AG08395 (cell line): ENCODE measurements at regions not wholly inside any gene's neighbourhood (a gene's known extent, or its start where the extent isn't known, plus 50 kb on each side); places are given as distances from the start of the nearest gene placed in this dataset.
"Not testable (repeated sequence)": the region's sequence is repeated elsewhere in the genome, so short reads cannot be mapped to it uniquely, and the experiment has no call there.

ENCODE experiments used
- DNase-seq: peaks from one replicate; pipeline ENCODE4 v3.0.0; 2012; ENCODE audit warnings: mixed read lengths, low spot score

DNA sequence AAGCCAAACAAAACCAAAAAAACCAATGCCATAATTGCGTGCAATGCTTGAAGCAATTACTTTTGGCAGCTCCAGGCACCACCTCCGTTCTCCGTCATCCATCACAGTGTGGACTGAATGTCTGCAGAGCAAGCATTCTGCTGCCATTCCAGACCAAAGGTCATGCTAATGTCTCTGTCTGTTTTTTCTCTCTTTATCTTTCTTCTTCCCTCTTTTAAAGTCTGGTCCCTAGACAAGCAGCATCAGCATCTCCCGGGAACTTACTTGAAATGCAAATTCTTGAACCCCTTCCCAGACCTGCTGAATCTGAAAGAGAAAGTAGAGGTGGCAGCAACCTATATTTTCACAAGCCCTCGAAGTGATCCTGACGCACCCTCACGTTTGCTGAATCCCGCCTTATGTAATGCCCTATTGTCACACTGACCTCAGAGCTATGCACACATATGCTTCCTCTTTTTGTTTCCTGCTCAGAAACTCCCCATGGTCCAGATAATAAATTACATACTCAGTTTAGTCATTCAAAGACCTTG is 297.3 kb upstream of the PROK2 start:
- DNase-seq = peak; percentile 65

DNA sequence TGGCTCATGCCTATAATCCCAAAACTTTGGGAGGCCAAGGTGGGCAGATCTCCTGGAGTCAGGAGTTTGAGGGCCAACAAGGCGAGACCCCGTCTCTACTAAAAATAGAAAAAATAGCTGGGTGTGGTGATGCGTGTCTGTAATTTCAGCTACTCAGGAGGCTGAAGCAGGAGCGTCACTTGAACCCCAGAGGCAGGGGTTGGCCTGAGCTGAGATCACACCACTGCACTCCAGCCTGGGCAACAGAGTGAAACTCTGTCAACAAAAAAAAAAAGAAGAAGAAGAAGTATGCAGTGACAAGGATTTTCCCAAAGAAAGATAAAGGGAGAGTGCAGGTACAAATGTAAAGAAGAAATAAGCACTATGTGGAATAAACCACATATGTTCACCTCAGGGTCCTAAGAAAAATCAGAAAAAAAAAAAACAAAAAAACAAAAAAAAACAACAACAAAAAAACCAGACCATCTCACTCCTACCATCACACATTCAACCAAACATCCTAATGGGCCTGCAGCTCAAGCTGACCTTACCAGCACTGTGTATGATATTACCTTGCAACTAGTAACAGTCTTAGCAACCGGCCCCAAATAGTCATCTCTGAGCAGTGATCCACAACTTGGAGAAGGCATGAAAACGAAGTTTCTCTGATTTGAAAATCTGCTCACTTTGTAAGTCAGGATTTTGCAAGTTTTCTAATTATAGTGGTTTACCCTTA is 296.7 kb upstream of the PROK2 start:
- DNase-seq = no peak

DNA sequence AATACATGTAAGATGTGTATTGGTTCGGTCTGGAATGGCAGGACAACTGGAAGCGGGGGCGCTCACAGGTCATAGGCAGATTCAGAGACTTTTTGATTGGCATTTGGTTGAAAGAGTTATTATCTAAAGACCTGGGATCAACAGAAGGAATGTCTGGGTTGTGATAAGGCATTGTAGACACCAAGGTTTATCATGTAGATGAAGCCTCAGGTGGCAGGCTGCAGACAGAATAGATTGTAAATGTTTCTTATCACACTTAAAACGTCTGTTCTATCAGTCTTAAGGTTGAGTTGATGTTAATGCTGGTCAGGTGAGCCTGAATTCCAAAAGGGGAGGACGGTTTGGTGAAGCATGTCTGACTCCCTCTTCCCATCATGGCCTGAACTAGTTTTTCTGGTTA is 295.9 kb upstream of the PROK2 start:
- no peak for DNase-seq

DNA sequence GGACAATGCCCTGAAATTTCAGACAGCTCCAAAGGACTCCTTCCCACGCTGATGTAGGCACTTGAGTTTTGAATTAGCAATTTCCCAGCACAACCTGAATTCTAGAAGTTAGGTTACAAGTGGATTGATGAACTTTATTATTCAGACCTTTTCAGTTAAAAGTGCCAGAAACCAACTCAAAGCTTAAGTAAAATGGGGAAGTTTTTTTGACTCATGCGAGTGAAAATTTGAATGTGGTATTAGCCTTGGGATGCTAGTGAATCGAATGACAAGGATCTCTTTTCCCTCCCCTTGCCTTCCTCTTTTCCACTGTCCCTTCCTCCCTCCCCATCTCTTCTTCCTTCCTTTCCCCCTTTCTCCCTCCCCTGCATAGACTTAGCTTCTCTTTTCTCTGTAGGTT is 295.1 kb upstream of the PROK2 start:
- DNase-seq = no peak

DNA sequence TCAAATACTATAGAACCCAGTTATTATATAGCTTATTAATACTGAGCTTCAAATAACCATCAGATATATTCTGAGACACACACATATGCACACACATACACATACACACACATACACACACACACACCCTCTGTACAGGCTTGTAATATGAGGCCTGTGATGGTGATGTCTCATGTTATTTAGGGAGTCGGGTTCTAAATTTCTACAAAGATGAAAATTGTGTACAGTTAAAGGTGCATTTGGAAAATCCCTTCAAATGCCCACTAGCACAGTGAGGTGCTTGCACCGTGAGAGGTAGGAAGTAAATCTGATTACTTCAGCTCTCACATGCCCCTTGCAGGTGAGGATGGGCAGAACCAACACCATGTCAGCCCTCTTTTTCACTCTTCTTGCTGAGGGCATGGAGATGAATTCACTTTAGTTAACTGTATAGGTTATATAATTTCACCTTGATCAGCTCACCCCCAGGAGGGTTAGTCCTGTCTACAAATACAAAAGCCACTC is 294.5 kb upstream of the PROK2 start:
- no peak for DNase-seq

DNA sequence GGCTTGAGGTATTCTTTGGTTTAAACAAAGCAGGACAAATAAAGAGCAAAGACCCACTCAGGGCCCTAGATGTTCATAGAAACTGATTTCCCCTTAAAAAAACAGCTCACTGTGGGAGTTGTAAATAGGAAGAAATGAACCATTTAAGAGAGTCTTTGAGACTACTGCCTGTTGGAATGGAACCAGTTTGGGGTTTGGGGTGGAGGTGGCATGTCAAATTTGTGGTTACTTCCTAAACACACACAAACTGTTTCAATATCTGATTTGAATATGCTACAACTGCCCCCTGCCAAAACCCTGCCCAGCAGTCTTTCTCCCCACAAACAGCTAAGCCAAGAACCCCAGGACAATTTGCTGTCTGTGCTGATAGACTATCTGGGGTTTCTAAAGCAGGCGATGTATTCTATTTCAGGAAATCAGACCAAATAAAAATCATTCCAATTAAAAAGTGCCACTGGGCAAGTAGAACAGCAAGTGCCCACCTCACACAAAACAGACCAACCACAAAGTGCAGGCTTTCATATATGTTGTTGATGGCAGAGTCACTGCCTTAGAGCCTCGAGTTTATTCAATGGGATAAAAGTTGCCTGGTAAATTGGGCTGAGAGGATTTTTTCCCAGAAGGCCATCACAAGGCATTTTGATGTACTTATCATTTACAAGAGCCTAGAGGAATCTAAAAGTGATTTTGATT is 293.9 kb upstream of the PROK2 start:
- DNase-seq = no peak

DNA sequence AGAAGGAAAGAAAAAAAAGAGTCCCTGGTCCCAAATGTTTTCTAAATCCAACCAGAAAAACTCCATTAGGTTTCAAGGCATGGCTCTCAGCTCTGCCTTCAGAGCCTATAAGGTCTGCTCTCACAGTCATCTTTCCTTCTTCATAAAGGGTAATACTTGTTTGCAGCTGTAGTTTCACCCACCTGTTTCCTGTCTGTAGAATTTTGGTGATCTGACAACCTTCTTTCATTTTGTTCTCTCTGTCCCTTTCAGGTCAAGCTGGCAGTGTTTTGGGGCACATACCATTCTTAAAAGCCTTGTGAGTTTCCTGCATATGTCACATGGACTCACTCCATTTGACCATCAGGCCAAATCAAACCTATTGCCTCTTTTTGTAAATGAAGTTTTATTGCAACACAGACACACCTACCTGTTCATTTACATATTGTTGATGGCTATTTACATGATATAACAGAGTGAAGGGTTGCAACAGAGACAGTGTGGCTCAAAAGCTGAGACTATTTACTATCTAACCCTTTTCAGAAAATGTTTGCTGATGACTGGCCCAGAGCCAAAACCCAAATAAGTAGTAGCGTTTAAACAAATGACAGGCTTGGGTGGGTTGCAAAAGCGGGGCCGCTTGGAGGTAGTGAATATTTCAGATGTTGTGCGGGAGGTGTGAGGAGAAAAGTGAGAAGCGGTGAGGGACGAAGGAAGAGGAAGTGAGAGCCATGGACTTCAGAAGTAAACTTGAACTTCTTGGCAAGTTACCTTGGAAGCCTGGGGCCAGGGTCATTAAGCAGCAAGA is 292.7 kb upstream of the PROK2 start:
- no peak for DNase-seq

DNA sequence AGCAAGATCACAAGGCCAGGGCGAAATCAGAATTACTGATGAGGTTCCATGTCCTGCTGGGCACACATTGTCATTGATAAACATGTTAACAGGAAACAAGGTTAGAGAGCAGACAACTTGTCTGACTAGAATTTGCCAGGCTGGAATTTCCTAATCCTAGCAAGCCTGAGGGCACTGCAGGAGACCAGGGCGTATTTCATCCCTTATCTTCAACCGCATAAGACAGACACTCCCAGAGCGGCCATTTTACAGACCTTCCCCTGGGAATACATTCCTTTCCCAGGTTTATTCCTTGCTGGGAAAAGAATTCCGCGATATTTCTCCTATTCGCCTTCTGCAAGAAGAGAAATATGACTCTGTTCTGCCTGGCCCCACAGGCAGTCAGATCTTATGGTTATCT is 290.9 kb upstream of the PROK2 start:
- DNase-seq = not testable (repeated sequence)

DNA sequence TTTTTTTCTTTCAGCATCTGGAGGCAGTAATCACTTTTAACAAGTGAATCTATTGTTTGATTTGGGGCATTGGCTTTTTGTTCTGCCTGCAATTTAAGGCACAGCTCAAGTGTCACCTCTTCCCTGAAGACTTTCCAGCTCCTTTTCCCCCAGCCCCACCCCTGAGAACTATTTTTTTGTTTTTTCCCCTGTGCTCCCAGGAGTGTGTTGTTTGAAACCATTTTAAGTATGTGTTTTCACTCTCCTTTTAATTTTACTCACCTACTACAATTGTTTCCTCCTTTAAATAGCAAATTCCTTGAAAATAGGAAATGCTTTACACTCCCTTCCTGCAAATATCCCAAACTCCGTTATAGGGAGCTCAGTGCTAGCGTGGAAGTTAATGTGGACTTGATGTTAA is 286.7 kb upstream of the PROK2 start:
- DNase-seq = no peak

DNA sequence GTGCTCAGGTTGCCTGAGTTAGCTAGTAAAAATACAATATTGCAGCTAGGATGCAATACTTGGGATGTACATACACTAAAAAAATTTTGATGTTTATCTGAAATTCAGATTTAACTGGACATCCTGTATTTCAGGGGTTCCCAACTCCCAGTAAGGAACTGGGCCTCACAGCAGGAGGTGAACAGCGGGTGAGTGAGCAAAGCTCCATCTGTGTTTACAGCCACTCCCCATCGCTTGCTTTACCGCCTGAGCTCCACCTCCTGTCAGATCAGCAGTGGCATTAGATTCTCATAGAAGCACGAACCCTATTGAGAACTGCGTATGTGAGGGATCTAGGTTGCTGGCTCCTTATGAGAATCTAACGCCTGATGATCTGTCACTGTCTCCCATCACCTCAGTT is 285.1 kb upstream of the PROK2 start:
- DNase-seq = no peak

DNA sequence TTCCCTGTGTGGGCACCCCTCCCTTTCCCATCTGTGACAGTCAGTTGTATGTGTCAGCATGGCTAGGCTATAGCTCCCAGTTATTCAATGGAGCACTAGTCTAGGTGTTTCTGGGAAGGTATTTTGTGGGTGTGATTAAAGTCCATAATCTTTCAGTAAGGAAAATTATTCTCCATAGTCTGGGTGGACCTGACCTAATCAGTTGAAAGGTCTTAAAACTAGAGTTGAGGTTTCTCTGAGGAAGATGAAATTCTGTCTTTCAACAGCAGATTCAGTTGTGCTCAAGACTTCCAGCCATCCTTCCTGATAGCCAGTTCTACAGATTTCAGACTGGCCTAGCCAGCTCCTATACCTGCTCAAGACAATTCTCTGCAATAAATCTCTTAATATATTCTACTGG is 284.6 kb upstream of the PROK2 start:
- DNase-seq = no peak

DNA sequence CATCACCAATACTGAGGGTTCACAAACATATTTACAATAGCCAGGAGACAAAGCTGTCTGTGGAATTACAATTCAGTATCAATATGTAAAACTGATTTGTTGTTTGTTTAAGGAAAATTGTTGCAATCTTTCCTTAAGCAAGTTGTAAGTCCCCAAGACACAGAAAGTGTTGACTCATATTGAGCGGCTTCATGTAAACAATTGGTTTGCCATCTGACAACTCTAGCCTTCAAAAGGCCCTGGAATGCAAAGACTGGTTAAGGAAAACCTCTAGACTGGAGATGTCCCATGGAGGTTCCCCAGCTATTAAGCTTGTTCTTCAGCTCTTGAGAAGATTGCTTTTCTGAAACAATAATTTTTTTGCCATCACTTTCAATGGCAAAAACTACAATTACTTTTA is 283.7 kb upstream of the PROK2 start:
- no peak for DNase-seq

DNA sequence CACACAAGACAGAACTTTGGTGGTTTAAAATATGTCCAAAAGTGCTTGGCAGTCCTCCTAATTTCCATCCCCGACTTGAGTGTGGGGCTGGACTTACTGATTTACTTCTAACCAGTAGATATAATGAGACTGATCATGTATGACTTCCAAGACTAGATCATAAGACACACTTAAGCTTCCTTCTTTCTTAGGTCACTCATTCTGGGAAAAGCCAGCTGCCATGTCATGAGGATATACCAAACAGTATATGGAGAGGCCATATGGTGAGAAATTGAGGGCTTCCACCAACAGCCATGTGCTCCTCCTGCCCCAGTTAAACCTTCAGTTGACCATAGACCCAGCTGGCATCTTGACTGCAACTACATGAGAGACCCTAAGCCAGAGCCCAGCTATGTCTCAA is 282.8 kb upstream of the PROK2 start:
- DNase-seq = no peak

DNA sequence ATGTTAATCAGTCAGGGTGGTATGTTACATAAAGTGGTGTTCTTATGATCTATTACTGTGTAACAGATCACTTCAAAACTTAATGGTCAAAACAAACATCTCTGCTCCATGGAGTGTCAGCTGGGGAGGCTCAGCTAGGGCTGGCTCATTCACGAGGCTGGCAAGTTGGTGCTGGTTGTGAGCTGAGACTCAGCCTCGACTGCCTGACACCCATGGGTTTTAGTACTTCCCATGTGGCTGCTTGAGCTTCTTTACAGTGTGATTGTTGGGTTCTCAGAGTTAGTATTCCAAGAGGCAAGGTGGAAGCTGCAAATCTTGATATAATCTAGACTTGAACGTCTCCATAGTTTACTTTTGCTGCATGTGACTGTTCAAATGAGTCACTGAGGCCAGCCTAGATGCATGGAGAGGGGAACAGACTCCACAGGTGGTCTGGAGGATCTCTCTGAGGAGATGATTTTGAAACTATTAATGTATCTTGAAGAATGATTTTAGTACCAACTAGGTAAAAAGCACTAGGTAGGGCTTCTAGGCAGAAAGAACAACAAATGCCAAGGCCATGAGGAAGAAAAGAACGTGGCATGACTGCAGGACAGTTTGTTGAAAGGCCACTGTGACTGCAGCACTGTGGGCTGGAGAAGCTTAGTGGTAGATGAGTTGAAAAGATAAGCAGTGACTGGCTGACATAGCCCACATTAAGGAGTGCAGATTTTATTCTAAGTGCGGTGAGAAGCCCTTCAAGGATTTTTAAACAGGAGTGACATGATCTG is 281.1 kb upstream of the PROK2 start:
- DNase-seq = no peak

DNA sequence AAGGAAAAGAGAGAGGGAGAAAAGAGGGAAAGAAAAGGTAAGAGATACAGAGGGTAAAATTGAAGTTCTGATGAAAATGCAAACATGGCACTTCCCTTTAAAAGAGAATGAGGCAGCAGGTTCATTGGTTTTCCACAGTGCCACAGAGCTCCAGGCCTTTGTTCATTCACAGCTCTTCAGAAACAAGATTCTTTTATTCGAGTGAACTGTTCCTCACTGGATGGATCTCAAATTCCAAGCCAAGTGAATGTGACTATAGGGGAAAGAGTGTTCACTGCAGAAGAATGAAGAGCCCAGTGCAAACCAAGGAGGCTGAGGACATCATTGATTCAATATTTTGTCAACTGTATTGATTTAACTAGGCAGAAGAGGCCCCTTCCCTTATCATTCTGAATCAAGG is 280.3 kb upstream of the PROK2 start:
- DNase-seq = no peak

DNA sequence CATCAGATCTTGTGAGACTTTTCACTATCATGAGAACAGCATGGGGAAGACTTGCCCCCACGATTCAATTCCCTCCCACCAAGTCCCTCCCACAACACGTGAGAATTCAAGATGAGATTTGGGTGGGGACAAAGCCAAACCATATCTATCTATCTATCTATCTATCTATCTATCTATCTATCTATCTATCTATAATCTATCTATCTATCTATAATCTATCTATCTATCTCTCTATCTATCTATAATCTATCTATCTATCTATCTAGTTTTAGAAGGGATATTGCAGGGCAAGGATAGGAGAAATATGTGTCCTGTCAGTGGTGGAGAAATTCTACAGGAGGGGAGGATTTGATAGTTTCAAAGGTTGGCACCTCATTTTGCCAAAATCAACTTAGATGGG is 279.8 kb upstream of the PROK2 start:
- DNase-seq = not testable (repeated sequence)

DNA sequence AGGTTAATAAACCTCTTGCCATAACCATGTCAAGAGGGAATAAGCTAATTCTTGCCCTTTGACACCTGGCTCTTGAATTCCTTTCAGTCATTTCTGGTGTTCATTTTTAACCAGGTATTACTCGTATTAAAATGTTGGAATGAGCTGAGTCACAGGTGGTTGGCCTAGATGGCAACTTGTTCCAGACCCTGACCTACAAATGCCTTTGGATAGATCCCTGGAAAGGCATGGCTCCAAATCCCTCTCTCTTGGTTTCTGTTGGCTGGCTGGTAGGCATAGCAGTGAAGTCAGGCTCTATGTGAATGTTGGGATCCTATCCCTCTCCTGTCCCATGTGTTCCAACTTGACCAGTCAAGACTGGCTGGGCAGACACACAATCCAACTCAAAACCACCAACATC is 277.1 kb upstream of the PROK2 start:
- DNase-seq = no peak

DNA sequence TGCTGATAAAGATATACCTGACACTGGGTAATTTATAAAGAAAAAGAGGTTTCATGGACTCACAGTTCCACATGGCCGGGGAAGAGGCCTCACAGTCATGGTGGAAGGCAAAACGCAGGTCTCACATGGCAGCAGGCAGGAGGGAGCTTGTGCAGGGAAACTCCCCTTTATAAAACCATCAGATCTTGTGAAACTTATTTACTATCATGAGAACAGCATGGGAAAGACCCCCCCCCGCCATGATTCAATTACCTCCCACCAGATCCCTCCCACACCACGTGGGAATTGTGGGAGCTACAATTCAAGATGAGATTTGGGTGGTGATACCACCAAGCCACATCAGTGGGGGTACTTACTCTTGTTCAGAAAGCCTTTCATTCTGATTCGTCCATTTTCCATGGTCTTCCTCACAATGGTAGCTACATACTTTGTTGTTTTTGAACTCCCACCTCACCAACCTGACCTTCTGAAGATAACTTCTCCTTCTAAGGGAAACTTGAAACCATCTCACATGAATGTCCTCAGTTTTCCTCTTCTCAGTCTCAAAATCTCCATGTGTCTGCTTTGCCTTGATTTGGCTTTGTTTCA is 275.6 kb upstream of the PROK2 start:
- DNase-seq = no peak

DNA sequence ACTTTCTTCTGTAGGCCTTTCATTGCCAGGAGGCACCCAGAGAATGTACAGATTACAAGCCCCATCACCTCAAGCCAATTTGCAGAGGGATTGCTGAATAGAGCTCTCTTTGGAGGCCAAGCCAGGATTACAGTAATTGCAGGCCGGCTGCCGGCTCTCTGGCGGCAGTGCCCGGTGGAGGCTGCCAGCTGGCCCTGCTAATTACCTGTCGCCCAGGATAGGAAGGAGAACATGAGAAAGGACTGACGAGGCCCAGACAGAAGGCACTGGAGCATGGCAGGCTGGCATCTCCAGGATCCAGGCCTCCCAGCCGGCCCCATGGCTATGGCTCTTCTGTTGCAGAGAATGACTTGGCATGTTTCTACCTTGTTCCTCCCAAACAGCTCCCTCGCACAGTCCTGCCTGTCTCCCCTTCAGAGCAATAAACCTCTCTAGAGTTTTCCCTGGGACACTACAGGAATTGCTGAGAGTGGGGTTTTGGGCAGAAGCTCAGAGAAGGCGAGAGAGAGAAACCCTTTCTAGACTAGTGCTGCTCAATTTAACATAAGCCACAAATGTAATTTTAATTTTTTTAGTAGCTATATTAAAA is 273.6 kb upstream of the PROK2 start:
- DNase-seq = no peak

DNA sequence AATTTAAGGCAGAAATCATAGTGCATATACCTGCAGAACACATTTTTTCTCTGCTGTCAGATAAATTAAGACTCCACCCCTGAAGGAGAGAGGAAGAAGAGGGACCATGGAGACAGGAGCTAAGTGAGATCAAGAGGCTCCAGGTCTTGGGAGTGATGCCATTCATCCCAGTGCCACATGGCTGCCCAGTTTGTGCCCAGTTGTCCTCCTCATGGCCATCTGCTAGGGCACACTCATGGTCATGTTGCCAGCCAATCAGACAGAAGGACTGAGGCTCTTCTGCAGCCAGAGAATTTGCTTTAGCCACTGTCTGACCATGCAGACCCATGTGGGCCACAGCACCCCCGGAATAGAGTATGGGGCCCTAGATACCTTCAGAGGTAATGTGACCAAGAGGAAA is 270.5 kb upstream of the PROK2 start:
- DNase-seq = no peak

DNA sequence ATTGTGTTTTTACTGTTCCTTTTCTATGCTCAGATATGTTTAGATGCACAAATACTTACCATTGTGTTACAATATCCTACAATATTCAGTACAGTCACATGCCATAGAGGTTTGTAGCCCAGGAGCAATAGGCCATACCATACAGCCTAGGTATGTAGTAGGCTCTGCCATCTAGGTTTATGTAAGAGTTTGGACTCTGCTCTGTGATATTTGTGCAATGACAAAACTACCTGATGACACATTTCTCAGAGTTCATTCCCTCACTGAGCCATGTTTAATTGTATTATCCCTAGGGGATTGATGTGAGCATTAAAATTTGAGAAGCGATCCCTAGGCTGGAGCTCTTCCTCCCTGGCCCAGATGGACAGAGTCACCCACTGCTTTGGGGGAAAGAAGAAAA is 270.0 kb upstream of the PROK2 start:
- no peak for DNase-seq
